Karpas-422 (cell line): ENCODE measurements at regions not wholly inside any gene's neighbourhood (a gene's known extent, or its start where the extent isn't known, plus 50 kb on each side); places are given as distances from the start of the nearest gene placed in this dataset.

Source experiments
- DNase-seq: peaks from one replicate; pipeline ENCODE4 v3.0.0-alpha.2; 2015
- H2AFZ ChIP-seq: fragments of 200-600 bp; sonication (generic); 2 replicates; pipeline ENCODE4 v1.6.1; 2014; ENCODE audit warnings: antibody characterized with exemption, low read length, mixed read lengths
- H3K27ac ChIP-seq: fragments of 200-600 bp; sonication (generic); 2 replicates; pipeline ENCODE4 v1.5.1; 2014; ENCODE audit warnings: mild to moderate bottlenecking, low read length, moderate library complexity
- H3K27me3 ChIP-seq: fragments of 200-600 bp; sonication (generic); 2 replicates; pipeline ENCODE4 v1.6.1; 2014; ENCODE audit warnings: low read length, mixed read lengths
- H3K36me3 ChIP-seq: fragments of 200-600 bp; sonication (generic); 2 replicates; pipeline ENCODE4 v1.6.1; 2014; ENCODE audit warnings: low read length, mixed read lengths; ENCODE audit not compliant: insufficient read depth
- H3K4me1 ChIP-seq: fragments of 200-600 bp; sonication (generic); 2 replicates; pipeline ENCODE4 v1.6.1; 2014; ENCODE audit warnings: mild to moderate bottlenecking, low read length, mixed read lengths
- H3K4me2 ChIP-seq: fragments of 200-600 bp; sonication (generic); 2 replicates; pipeline ENCODE4 v1.6.1; 2014; ENCODE audit warnings: low read length, low read depth, mild to moderate bottlenecking; ENCODE audit not compliant: poor library complexity, severe bottlenecking
- H3K4me3 ChIP-seq: fragments of 200-600 bp; sonication (generic); 2 replicates; pipeline ENCODE4 v1.5.1; 2014; ENCODE audit warnings: mild to moderate bottlenecking, antibody characterized with exemption, low read length, mixed read lengths
- H3K79me2 ChIP-seq: fragments of 200-600 bp; sonication (generic); 2 replicates; pipeline ENCODE4 v1.6.1; 2014; ENCODE audit warnings: mild to moderate bottlenecking, low read length, mixed read lengths
- H3K9ac ChIP-seq: fragments of 200-600 bp; sonication (generic); 2 replicates; pipeline ENCODE4 v1.6.0; 2014; ENCODE audit warnings: low read length
- H3K9me2 ChIP-seq: fragments of 200-600 bp; sonication (generic), shearing (Covaris generic); replicated peaks from 2 replicates; pipeline ENCODE4 v1.6.0; 2014; ENCODE audit warnings: mild to moderate bottlenecking, low read length, moderate library complexity; ENCODE audit not compliant: insufficient read depth
- H3K9me3 ChIP-seq: fragments of 300-700, 200-600 bp; sonication (generic); 2 replicates; pipeline ENCODE4 v1.6.1; 2014; ENCODE audit warnings: low read length, mixed read lengths
- H4K20me1 ChIP-seq: fragments of 200-600 bp; sonication (generic); 2 replicates; pipeline ENCODE4 v1.6.1; 2014; ENCODE audit warnings: mild to moderate bottlenecking, antibody characterized with exemption, low read length, low read depth; ENCODE audit not compliant: insufficient read depth

DNA sequence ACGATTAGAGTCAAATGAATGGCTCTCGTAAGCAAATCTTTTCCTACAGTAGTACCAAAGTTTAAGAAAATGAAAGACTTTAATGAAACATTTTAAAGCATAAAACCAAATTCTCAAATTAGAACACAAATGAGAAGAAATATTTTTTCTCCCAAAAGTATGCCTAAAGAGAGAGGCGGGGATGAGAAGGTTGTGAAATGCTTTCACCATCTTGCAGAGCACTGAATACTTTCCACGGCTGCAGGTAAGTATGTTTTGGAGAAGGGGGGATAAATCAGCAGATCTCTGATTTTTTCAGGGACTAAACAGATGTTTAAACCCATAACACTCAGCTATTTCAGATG, 277.1 kb downstream of the ADGB start:
- Histone ChIP-seq H3K27ac (0 out of 2 replicates have a peak overlapping the region, but pooled peaks have one; percentile 44), H3K9ac (no peak overlapping the region), H2AFZ (no peak overlapping the region), H3K9me3 (no peaks in the 10 kb centered on the region), H3K4me1 (peaks cover 41% of the 10 kb centered on the region), H3K79me2 (no peaks in the 10 kb centered on the region), H3K27me3 (no peaks in the 10 kb centered on the region), H4K20me1 (no peaks in the 10 kb centered on the region), H3K4me2 (peak overlapping the region; percentile 57), H3K9me2 (no peaks in the 10 kb centered on the region), H3K4me3 (no peak overlapping the region), H3K36me3 (no peaks in the 10 kb centered on the region)
- DNase-seq = no peak

DNA sequence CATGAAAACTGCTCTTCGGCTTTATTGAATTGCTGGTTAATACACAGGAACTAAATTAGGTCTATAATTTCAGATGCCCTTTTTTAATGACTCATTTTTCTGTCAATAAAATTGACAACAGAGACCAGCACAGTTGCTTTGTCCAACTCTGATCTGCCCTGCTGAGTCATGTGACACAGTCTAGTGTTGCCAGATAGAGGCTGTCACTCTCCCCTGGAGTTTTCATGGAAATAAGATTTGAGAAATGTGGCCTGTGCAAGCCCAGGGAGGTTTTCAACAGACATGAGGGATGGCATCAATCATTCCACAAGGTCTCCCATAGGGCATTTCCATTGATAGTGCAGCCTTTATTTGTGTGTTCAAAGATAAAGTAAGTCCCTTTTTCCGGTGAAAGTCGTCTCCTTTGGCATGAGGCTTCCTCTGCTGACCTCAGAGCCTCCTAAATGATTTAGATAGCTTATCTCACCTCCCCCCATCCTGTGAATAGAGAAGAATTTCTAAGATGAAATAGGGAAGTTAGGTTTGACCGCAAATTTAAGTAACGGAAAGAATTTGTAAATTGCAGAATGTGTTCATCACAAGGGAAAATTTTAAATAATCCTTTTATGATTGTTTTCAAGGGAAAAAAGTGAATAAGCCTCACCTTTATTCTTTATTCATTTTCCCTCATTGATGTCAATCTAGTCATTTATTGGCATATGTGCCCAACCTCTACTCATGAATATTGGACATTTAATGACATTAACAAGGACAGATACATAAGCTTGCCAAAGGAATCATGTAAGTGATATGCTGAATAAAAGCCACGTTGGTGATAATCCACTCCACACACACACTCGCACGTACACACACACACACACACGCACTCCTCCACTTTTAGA, 277.7 kb downstream of the ADGB start:
- H4K20me1 ChIP-seq = no peaks in the 10 kb centered on the region
- peak overlapping the region; percentile 31; the same call in 1 of the 2 replicates for H2AFZ ChIP-seq
- H3K36me3 ChIP-seq = no peaks in the 10 kb centered on the region
- no peaks in the 10 kb centered on the region for H3K79me2 ChIP-seq
- H3K27me3 ChIP-seq = no peaks in the 10 kb centered on the region
- H3K4me1 ChIP-seq = peaks cover 41% of the 10 kb centered on the region
- H3K9ac ChIP-seq = peak overlapping the region; percentile 11; the same call in 1 of the 2 replicates
- H3K4me3 ChIP-seq = peak overlapping the region; percentile 29
- peak overlapping the region; percentile 44; the same call in 1 of the 2 replicates for H3K27ac ChIP-seq
- H3K4me2 ChIP-seq = peak overlapping the region; percentile 57
- no peaks in the 10 kb centered on the region for H3K9me2 ChIP-seq
- H3K9me3 ChIP-seq = no peaks in the 10 kb centered on the region
- DNase-seq = peak; percentile 79

DNA sequence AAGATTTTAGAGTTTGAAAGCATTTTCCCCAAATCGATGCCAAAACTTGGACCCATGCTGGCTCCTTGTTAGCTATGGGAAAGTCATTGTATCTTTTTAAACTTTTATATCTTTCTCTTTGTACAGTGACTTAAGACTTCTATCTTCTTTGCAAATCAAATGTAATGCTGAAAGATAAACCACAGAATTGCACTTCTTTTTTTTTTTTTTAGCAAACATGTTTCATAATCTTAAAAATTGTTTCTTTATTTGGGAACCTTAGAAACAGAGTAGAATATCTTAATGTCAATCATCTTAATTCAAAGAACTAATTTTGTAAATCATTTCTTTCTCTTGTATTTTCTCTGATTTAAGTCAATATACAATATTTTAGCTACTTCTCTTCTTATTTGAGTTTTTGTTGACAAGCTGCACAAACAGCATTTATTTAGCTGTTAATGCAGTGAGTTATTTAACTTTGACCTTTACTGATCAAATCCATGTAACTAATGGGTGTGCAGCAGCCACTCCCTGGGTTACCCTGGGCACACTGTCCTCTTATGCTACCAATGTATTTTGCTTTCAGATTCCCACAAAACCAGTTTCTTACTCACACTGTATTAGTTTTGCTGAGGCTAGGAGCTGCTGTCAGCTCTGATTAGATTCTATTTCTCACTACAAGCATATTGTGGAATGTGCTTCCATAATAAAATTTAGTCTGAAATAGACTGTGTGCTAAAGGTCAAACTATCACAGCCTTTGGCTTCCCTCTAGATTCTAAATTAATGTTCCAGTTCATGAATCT, 279.6 kb downstream of the ADGB start:
- H3K79me2 ChIP-seq = no peaks in the 10 kb centered on the region
- H3K9me3 ChIP-seq = no peaks in the 10 kb centered on the region
- peak; percentile 43 for DNase-seq
- H4K20me1 ChIP-seq = no peaks in the 10 kb centered on the region
- H3K4me2 ChIP-seq = peak overlapping the region; percentile 41
- H3K9me2 ChIP-seq = no peaks in the 10 kb centered on the region
- no peak overlapping the region for H3K9ac ChIP-seq
- H2AFZ ChIP-seq = no peak overlapping the region
- H3K27ac ChIP-seq = no peak overlapping the region
- peaks cover 41% of the 10 kb centered on the region for H3K4me1 ChIP-seq
- no peaks in the 10 kb centered on the region for H3K36me3 ChIP-seq
- no peaks in the 10 kb centered on the region for H3K27me3 ChIP-seq
- H3K4me3 ChIP-seq = no peak overlapping the region

DNA sequence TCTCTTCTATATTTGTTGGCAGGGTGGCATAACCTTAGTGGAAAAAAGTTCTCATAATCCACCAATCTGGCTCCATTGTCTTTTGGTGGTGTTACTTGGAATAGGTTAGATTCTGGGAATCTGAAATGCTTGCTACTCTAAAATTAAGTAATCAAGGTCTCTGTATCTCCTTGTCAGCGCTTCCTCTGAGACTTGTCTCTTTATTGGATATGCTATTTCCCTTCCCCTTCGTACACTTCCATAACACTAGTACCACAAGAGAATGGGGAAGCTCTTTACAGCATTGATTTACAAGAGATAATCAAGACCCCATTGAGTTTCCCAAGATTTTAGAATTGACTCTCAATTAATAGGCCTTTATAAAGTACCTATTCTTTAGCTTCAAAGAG, 280.2 kb downstream of the ADGB start:
- DNase-seq = no peak
- H3K9ac ChIP-seq = no peak overlapping the region
- H3K4me2 ChIP-seq = no peak overlapping the region
- H3K4me1 ChIP-seq = peaks cover 41% of the 10 kb centered on the region
- no peak overlapping the region for H3K27ac ChIP-seq
- H3K9me2 ChIP-seq = no peaks in the 10 kb centered on the region
- H4K20me1 ChIP-seq = no peaks in the 10 kb centered on the region
- no peaks in the 10 kb centered on the region; the same call in 1 of the 2 replicates for H3K36me3 ChIP-seq
- no peaks in the 10 kb centered on the region for H3K79me2 ChIP-seq
- no peaks in the 10 kb centered on the region for H3K9me3 ChIP-seq
- H3K27me3 ChIP-seq = no peaks in the 10 kb centered on the region
- H3K4me3 ChIP-seq = no peak overlapping the region
- no peak overlapping the region for H2AFZ ChIP-seq

DNA sequence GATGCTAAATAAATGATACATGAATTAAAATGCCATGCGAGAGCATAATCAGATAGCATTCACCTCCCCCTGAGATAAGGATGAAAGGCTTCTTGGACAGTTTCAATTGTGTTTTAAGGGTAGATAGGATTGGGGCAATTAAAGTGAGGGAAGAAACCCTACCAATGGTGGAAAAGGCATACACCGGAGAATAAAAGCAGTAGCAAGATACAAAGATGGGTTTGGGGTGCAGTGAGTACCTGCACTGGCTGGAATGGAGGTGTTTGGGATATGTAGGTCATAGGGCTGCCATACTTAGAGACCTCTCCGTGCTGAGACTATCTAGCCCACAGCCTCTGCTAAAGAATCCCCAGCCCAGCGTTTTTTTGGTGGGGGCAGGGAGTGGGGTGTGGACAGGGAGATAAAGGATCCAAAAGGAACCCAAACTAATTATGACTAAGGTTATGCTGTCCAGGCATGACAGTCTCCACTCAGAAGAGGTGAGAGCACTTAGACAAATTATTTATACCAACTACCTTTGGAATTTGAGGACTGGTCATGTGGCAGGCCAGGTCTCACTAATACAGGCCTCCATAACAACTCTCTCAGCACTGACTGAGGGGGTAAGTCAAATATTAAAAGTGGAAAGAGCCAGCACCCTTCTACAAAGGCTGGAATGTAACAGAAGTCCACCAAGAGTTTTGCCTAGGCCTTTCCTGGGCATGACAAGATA, 280.8 kb downstream of the ADGB start:
- Histone ChIP-seq H3K36me3 (no peaks in the 10 kb centered on the region; the same call in 1 of the 2 replicates), H3K4me3 (no peak overlapping the region), H2AFZ (no peak overlapping the region), H3K4me1 (peaks cover 37% of the 10 kb centered on the region), H3K27ac (no peak overlapping the region), H3K9me3 (no peaks in the 10 kb centered on the region), H3K4me2 (no peak overlapping the region), H3K27me3 (no peaks in the 10 kb centered on the region), H4K20me1 (no peaks in the 10 kb centered on the region), H3K9me2 (no peaks in the 10 kb centered on the region), H3K9ac (no peak overlapping the region), H3K79me2 (no peaks in the 10 kb centered on the region)
- DNase-seq = no peak

DNA sequence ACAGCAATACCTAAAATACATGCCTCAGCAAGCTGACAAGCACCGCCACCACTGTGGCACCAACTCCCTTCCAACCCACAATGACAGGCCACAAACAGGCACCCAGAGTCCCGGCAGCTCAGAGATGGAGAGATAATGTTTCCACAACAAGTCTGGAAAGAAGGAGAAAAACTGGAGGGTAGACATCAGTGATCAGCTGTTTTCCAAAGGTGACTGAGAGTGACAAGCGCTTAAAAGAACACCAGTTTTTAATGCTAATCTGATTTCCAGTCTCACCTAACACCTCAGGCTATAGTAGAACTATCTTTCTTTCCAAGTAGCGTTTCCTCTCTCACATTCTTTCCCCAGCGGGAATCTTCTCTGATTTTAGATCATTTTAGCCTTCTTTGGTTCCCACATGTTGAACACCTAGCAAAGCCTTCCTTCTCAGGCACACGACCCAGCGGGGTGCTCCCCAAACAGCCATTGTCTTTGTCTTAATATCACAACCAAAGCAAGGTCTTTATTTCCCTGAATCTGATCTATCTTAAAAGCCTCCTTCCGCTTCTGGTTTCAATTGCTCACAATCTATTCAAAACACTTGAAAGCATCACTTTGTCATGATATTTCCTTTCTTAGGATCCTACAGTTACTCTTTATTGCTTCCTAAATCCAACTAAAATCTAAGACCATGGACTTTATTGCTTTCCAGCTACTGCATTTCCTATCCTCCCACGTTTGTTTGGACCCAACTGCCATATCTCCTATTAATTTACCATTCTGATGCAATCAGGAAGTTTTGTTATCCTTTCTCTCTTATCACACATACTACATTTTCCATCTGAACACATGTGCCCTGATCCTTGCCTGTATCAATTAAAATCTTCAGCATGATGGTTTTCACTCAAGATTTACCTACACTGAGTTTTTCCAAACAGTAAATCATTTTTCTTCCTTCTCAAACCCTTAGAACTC, 282.7 kb downstream of the ADGB start:
- Histone ChIP-seq H3K36me3 (no peaks in the 10 kb centered on the region; the same call in 1 of the 2 replicates), H3K4me3 (no peak overlapping the region), H2AFZ (no peak overlapping the region), H4K20me1 (no peaks in the 10 kb centered on the region), H3K27me3 (no peaks in the 10 kb centered on the region), H3K9ac (no peak overlapping the region), H3K27ac (no peak overlapping the region), H3K79me2 (no peaks in the 10 kb centered on the region), H3K9me2 (no peaks in the 10 kb centered on the region), H3K4me2 (no peak overlapping the region), H3K4me1 (peaks cover 22% of the 10 kb centered on the region), H3K9me3 (no peaks in the 10 kb centered on the region)
- no peak for DNase-seq

DNA sequence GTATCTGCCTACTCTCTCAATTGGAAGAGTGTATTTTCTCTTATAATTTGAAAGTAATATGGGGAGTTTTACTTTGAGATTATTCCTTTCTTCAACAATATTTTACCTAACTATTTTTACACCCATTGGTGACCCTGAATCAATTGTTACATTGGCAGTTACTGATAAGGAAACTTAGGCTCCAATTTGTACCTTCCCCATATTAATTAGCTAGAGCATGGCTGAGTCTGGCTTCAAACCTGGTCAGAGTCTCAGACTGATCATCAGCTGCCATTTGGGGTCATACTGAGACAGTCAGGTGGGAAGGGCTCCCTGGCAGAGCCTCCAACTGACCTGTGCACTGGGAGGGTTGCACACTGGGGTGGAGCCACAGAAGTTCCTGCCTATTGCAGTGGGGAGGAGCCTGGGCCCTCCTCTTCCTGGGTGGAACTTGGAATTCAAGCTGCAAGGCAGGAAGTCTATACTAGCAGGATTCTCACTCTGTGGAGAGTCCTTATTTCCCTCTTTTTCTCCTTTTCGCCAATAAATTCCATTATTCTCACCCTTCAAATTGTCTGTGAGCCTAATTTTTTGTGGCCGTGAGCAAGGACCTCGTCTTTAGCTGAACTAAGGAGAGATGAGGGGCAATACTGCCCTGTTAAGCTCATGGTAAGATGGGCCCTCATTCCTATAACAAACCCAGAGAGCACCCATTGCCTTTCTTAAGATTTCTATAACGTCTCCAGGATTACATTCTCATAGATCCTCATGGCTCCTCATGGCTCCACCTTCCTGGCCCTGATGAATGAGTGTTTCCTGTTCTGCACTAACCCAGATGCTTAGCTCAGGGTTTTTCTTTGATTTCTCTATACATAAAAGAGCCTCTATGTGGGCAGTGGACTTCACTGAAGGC, 285.1 kb downstream of the ADGB start:
- Histone ChIP-seq H4K20me1 (no peaks in the 10 kb centered on the region), H3K27ac (no peak overlapping the region), H3K9me3 (no peaks in the 10 kb centered on the region), H3K4me2 (no peak overlapping the region), H3K4me3 (no peak overlapping the region), H3K36me3 (no peaks in the 10 kb centered on the region; the same call in 1 of the 2 replicates), H3K9ac (no peak overlapping the region), H2AFZ (no peak overlapping the region), H3K9me2 (no peaks in the 10 kb centered on the region), H3K27me3 (no peaks in the 10 kb centered on the region), H3K79me2 (no peaks in the 10 kb centered on the region), H3K4me1 (no peaks in the 10 kb centered on the region; the same call in none of the 2 replicates)
- DNase-seq = no peak
